GM12864 (cell line): ENCODE measurements at regions not wholly inside any gene's neighbourhood (a gene's known extent, or its start where the extent isn't known, plus 50 kb on each side); places are given as distances from the start of the nearest gene placed in this dataset.

Experiments used
- DNase-seq: peaks from one replicate; pipeline ENCODE4 v3.0.0-alpha.2; 2011; ENCODE audit warnings: low read depth
- H3K4me3 ChIP-seq: 2 replicates; pipeline ENCODE4 v1.5.1; 2011; ENCODE audit warnings: mild to moderate bottlenecking, low read depth, low read length, control low read depth
- TF ChIP-seq, protein P1 (sequence below): IDR thresholded peaks from 2 replicates; pipeline ENCODE4 v1.5.1; 2011; ENCODE audit warnings: low read depth, mild to moderate bottlenecking, moderate library complexity, low read length, control low read depth, inconsistent platforms; ENCODE audit errors: missing control alignments

DNA sequence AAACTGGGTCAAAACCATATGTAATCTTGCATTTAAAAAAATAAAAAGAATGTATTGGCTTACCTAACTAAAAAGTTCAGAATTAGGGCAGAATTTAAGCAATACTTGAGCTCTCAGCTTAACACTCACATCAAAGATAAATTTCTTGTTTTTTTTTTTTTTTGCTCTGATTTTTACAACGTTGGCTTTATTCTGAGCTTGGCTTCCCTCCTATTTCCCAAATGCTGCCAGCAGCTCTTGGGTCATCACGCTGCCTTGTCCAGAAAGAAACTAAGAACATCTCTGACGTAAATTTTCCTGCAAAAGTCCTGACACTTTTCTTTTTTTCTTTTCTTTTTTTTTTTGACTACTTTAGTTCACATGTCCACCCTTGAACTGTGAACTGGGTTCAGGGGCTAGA is 150.6 kb upstream of the TGFBR2 start:
- H3K4me3 ChIP-seq, result no peak overlapping the region
- TF ChIP-seq, protein P1, sequence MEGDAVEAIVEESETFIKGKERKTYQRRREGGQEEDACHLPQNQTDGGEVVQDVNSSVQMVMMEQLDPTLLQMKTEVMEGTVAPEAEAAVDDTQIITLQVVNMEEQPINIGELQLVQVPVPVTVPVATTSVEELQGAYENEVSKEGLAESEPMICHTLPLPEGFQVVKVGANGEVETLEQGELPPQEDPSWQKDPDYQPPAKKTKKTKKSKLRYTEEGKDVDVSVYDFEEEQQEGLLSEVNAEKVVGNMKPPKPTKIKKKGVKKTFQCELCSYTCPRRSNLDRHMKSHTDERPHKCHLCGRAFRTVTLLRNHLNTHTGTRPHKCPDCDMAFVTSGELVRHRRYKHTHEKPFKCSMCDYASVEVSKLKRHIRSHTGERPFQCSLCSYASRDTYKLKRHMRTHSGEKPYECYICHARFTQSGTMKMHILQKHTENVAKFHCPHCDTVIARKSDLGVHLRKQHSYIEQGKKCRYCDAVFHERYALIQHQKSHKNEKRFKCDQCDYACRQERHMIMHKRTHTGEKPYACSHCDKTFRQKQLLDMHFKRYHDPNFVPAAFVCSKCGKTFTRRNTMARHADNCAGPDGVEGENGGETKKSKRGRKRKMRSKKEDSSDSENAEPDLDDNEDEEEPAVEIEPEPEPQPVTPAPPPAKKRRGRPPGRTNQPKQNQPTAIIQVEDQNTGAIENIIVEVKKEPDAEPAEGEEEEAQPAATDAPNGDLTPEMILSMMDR, result no peak
- DNase-seq, result no peak

GRCh38 chr3:30456264-30456663 is 150.1 kb upstream of the TGFBR2 start:
- TF ChIP-seq, protein P1, result no peak
- no peak for DNase-seq
- H3K4me3 ChIP-seq, result no peak overlapping the region

DNA sequence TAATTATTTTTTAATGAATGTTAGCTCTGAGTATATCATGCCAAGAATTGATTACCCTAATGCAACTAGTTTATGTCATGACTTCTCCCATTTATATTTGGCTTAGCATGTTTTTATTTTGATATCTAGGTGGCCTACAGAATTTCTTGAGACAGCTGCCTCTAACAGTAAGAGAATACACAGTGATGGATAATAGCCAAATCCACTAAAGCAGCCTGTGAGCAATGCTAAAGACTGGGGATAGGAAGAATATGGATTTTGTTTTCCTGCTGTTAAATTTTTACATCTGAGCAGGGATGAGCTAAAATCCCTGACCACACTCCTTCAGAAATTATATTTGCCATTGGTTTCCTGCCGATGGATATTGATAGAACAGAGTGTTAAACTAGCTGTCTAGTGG is 149.3 kb upstream of the TGFBR2 start:
- TF ChIP-seq, protein P1, result no peak
- DNase-seq, result no peak

DNA sequence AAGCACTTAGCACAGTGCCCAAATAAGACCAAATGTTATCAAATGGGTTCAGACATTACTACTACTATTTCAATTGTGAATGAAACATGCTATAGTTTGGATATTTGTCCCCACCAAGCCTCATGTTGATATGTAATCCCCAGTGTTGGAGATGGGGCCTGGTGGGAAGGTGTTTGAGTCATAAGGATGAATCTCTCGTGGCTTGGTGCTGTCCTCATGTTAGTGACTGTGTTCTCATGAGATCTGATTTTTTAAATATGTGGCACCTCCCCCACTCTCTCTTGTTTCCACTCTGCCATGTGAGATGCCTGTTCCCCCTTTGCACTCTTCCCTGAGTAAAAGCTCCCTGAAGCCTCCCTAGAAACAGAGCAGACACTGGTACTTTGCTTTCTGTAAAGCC is 148.7 kb upstream of the TGFBR2 start:
- TF ChIP-seq, protein P1, result no peak
- no peak for DNase-seq
- H3K4me3 ChIP-seq, result no peak overlapping the region

More for the DNA sequence above, 149.3 kb upstream of the TGFBR2 start:
- no peak overlapping the region for H3K4me3 ChIP-seq

GRCh38 chr3:30458376-30459171 is 147.8 kb upstream of the TGFBR2 start:
- no peak overlapping the region for H3K4me3 ChIP-seq
- TF ChIP-seq, protein P1, result no peak
- DNase-seq, result no peak

GRCh38 chr3:30461311-30461710 is 145.1 kb upstream of the TGFBR2 start:
- TF ChIP-seq, protein P1, result no peak
- H3K4me3 ChIP-seq, result no peak overlapping the region
- no peak for DNase-seq
